ENCODE measurements at regions not wholly inside any gene's neighbourhood (a gene's known extent, or its start where the extent isn't known, plus 50 kb on each side); places are given as distances from the start of the nearest gene placed in this dataset.

GRCh38 chr7:10101351-10101750 is 872.3 kb upstream of the PHF14 start:
- H3K36me3 ChIP-seq: no peaks in the 10 kb centered on the region
- no peak overlapping the region for H3K27ac ChIP-seq
- no peaks in the 10 kb centered on the region for H3K4me1 ChIP-seq
- H3K9me3 ChIP-seq: no peaks in the 10 kb centered on the region
- no peak overlapping the region for H3K9ac ChIP-seq
- TF ChIP-seq Cebpa-rat (IDR thresholded peaks at IDR 0.05): no peak
- no peaks in the 10 kb centered on the region for H4K20me1 ChIP-seq
- no peak overlapping the region for H3K4me2 ChIP-seq
- H3K27me3 ChIP-seq: no peaks in the 10 kb centered on the region
- H3K4me3 ChIP-seq: no peak overlapping the region

DNA sequence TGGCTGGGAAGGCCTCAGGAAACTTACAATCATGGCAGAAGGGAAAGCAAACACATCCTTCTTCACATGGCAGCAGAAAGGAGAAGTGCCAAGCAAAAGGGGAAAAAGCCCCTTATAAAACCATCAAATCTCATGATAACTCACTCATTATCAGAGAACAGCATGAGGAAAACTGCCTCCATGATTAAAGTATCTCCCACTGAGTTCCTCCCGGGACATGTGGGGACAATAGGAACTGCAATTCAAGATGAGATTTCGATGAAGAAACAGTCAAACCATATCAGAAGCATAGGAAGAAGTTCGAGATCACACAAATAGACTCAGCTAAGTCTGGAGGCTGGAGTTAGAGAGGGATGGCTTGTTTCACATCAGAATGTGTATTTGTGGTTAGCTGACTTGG is 869.4 kb upstream of the PHF14 start:
- Histone ChIP-seq H3K27me3 (no peaks in the 10 kb centered on the region), H3K27ac (no peak overlapping the region), H4K20me1 (no peaks in the 10 kb centered on the region), H3K9me3 (no peaks in the 10 kb centered on the region), H3K9ac (no peak overlapping the region), H3K4me2 (no peak overlapping the region), H3K36me3 (no peaks in the 10 kb centered on the region), H3K4me1 (no peaks in the 10 kb centered on the region), H3K4me3 (no peak overlapping the region)
- no peak for TF ChIP-seq Cebpa-rat (IDR thresholded peaks at IDR 0.05)

DNA sequence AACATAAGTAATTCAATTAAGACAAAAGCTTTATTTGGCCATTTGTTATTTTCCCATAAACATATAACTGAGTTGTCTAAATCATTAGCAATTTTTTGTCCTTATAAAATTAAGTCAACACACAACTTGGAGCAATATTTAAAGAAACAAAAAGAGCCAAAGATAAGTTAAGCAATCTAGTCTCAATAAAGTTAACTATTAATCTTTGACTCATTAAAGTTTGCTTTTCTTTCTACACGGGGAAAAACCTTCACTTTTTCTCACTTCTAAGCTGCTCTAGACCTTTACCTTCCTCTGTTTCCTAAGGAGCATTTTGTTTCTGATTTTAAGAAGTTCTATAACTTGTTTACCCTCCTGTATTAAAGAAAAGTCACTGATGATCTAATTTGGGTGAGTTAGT is 867.1 kb upstream of the PHF14 start:
- no peak overlapping the region for H3K9ac ChIP-seq
- no peaks in the 10 kb centered on the region for H3K9me3 ChIP-seq
- H3K4me2 ChIP-seq: no peak overlapping the region
- no peaks in the 10 kb centered on the region for H3K4me1 ChIP-seq
- H3K27me3 ChIP-seq: no peaks in the 10 kb centered on the region
- no peak for TF ChIP-seq Cebpa-rat (IDR thresholded peaks at IDR 0.05)
- no peaks in the 10 kb centered on the region for H3K36me3 ChIP-seq
- no peak overlapping the region for H3K4me3 ChIP-seq
- no peak overlapping the region for H3K27ac ChIP-seq
- no peaks in the 10 kb centered on the region for H4K20me1 ChIP-seq

GRCh38 chr7:10116511-10116910 is 857.2 kb upstream of the PHF14 start:
- H3K9me3 ChIP-seq: no peaks in the 10 kb centered on the region

GRCh38 chr7:10117815-10118214 is 855.9 kb upstream of the PHF14 start:
- H3K4me2 ChIP-seq: no peak overlapping the region
- no peaks in the 10 kb centered on the region for H3K36me3 ChIP-seq
- TF ChIP-seq Cebpa-rat (IDR thresholded peaks at IDR 0.05): no peak
- no peaks in the 10 kb centered on the region for H3K9me3 ChIP-seq
- no peaks in the 10 kb centered on the region for H4K20me1 ChIP-seq
- H3K4me1 ChIP-seq: no peaks in the 10 kb centered on the region
- no peak overlapping the region for H3K4me3 ChIP-seq
- H3K27ac ChIP-seq: no peak overlapping the region
- H3K27me3 ChIP-seq: no peaks in the 10 kb centered on the region
- no peak overlapping the region for H3K9ac ChIP-seq

More at GRCh38 chr7:10116511-10116910, 857.2 kb upstream of the PHF14 start:
- Histone ChIP-seq H3K36me3 (no peaks in the 10 kb centered on the region), H3K4me1 (no peaks in the 10 kb centered on the region), H3K4me3 (no peak overlapping the region), H3K27ac (no peak overlapping the region), H4K20me1 (no peaks in the 10 kb centered on the region), H3K27me3 (no peaks in the 10 kb centered on the region), H3K9ac (no peak overlapping the region), H3K4me2 (no peak overlapping the region)
- no peak for TF ChIP-seq Cebpa-rat (IDR thresholded peaks at IDR 0.05)

DNA sequence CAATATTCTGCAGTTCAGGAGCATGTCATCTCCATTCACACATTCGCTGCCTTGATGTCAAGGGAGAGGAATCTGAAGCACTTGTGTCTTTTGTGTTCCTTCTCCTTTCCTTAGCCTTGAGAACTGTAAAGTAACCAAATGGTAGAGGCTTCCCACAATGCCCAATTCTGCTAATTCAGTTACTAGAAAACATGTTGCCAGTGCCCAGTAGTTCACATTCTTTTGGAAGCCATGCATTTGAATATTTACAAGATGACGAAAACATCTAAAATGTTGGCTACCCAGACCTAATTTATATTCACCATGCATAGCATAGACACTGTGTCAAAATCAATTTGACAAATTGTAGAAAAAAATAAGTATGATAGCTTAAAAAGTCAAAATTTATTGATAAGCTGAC is 852.7 kb upstream of the PHF14 start:
- no peak overlapping the region for H3K4me3 ChIP-seq
- H3K9me3 ChIP-seq: no peaks in the 10 kb centered on the region
- H3K4me2 ChIP-seq: no peak overlapping the region
- no peaks in the 10 kb centered on the region for H3K4me1 ChIP-seq
- no peak overlapping the region for H3K27ac ChIP-seq
- no peaks in the 10 kb centered on the region for H3K27me3 ChIP-seq
- no peaks in the 10 kb centered on the region for H3K36me3 ChIP-seq
- H4K20me1 ChIP-seq: no peaks in the 10 kb centered on the region
- no peak for TF ChIP-seq Cebpa-rat (IDR thresholded peaks at IDR 0.05)
- no peak overlapping the region for H3K9ac ChIP-seq

DNA sequence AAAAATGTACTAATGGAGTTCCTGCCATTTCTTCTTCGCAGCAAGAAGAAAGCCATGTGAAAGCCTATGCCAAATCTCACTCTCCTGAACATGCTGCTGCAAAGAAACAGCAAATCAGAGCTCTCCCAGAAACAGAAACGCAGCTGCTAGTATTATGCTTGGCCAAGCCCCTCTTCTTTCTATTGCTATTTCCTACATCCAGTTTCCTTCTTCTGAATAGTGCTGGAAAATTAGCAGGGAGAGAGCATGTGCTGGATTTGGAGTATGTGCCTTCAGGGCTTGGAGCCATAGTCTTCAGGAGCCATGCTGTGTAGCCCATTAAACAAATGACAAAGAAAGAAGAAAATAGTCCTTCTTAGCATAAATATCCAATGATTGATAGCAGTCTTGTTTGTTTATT is 852.0 kb upstream of the PHF14 start:
- Histone ChIP-seq H4K20me1 (no peaks in the 10 kb centered on the region), H3K9ac (no peak overlapping the region), H3K4me1 (no peaks in the 10 kb centered on the region), H3K4me2 (no peak overlapping the region), H3K9me3 (no peaks in the 10 kb centered on the region), H3K36me3 (no peaks in the 10 kb centered on the region), H3K4me3 (no peak overlapping the region), H3K27me3 (no peaks in the 10 kb centered on the region), H3K27ac (no peak overlapping the region)
- no peak for TF ChIP-seq Cebpa-rat (IDR thresholded peaks at IDR 0.05)

DNA sequence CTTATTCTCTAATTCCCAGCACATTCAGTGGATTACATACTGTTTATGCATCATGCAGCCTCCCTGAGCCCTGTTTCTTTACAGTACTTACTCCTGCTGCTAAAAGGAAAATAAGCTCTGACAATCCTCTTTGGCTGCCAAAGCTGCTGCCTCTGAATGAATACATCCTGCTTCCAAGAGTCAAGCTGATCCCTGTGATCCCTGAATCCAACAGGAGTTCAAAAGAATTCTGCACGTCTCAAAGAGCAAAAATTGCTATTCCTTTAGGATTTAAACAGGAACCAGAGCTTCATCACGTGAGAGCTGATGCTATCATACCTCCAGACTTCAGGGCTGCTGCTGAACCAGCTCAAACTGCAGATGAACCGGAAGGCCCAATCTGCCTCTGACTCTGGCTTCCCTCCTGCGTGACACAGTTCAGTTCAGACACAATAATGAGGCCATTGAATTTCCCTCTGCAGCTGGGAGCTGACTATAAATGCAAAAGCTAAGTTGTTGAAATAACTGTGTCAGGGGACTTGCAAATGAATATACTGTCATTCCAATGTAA is 851.0 kb upstream of the PHF14 start:
- no peaks in the 10 kb centered on the region for H3K27me3 ChIP-seq
- H3K4me2 ChIP-seq: no peak overlapping the region

GRCh38 chr7:10128748-10129147 is 844.9 kb upstream of the PHF14 start:
- H3K27ac ChIP-seq: no peak overlapping the region
- no peaks in the 10 kb centered on the region for H3K4me1 ChIP-seq
- H4K20me1 ChIP-seq: no peaks in the 10 kb centered on the region
- no peaks in the 10 kb centered on the region for H3K9me3 ChIP-seq
- H3K4me3 ChIP-seq: no peak overlapping the region
- no peak overlapping the region for H3K4me2 ChIP-seq
- H3K36me3 ChIP-seq: no peaks in the 10 kb centered on the region
- H3K9ac ChIP-seq: no peak overlapping the region
- no peaks in the 10 kb centered on the region for H3K27me3 ChIP-seq
- TF ChIP-seq Cebpa-rat (IDR thresholded peaks at IDR 0.05): no peak

More for the DNA sequence above, 851.0 kb upstream of the PHF14 start:
- no peaks in the 10 kb centered on the region for H3K4me1 ChIP-seq
- H3K4me3 ChIP-seq: no peak overlapping the region
- no peaks in the 10 kb centered on the region for H3K9me3 ChIP-seq
- H3K27ac ChIP-seq: no peak overlapping the region
- no peaks in the 10 kb centered on the region for H4K20me1 ChIP-seq
- TF ChIP-seq Cebpa-rat (IDR thresholded peaks at IDR 0.05): no peak
- no peaks in the 10 kb centered on the region for H3K36me3 ChIP-seq
- H3K9ac ChIP-seq: no peak overlapping the region

GRCh38 chr7:10138087-10138854 is 835.4 kb upstream of the PHF14 start:
- no peaks in the 10 kb centered on the region for H4K20me1 ChIP-seq
- no peaks in the 10 kb centered on the region for H3K4me1 ChIP-seq
- no peak overlapping the region for H3K27ac ChIP-seq
- no peaks in the 10 kb centered on the region for H3K36me3 ChIP-seq
- TF ChIP-seq Cebpa-rat (IDR thresholded peaks at IDR 0.05): no peak
- H3K9ac ChIP-seq: no peak overlapping the region
- H3K27me3 ChIP-seq: no peaks in the 10 kb centered on the region
- H3K4me3 ChIP-seq: no peak overlapping the region
- H3K9me3 ChIP-seq: no peaks in the 10 kb centered on the region
- H3K4me2 ChIP-seq: no peak overlapping the region

Data from BLaER1 (cell line).